DND-41 (cell line): ENCODE measurements at regions not wholly inside any gene's neighbourhood (a gene's known extent, or its start where the extent isn't known, plus 50 kb on each side); places are given as distances from the start of the nearest gene placed in this dataset.

Experiments used
- ATAC-seq: fragments of 200-7000 bp; cut with Tn5 transposase; 3 replicates; pipeline ENCODE4 v1.9.1; 2021; ENCODE audit warnings: low read depth; ENCODE audit not compliant: insufficient read depth
- DNase-seq: peaks from one replicate; pipeline ENCODE4 v3.0.0-alpha.2; 2020
- H2AFZ ChIP-seq: 2 replicates; pipeline ENCODE4 v1.6.0; 2012; ENCODE audit warnings: low read depth, low read length
- H3K27ac ChIP-seq: 2 replicates; pipeline ENCODE4 v1.5.1; 2012; ENCODE audit warnings: low read length, inconsistent platforms
- H3K27me3 ChIP-seq: fragments of 200-600 bp; sonication (generic); 2 replicates; pipeline ENCODE4 v1.6.0; 2012; ENCODE audit warnings: low read length, mild to moderate bottlenecking, inconsistent platforms; ENCODE audit not compliant: insufficient read depth, poor library complexity
- H3K36me3 ChIP-seq: 2 replicates; pipeline ENCODE4 v1.5.1; 2012; ENCODE audit warnings: low read length, inconsistent platforms; ENCODE audit not compliant: insufficient read depth
- H3K4me1 ChIP-seq: 2 replicates; pipeline ENCODE4 v1.5.1; 2012; ENCODE audit warnings: mild to moderate bottlenecking, low read length; ENCODE audit not compliant: insufficient read depth
- H3K4me2 ChIP-seq: 2 replicates; pipeline ENCODE4 v1.6.0; 2012; ENCODE audit warnings: mild to moderate bottlenecking, moderate library complexity, low read length, inconsistent platforms; ENCODE audit not compliant: insufficient read depth
- H3K4me3 ChIP-seq, 2 experiments: fragments of 200-600 bp in 1 of 2; shearing (Covaris generic) in 1 of 2; 2 replicates each; pipeline ENCODE4 v1.5.1; 2012 to 2016; ENCODE audit warnings: inconsistent platforms in 2 of 2, low read length in 2 of 2, mild to moderate bottlenecking in 2 of 2, low read depth in 1 of 2, moderate library complexity in 1 of 2
- H3K79me2 ChIP-seq: 2 replicates; pipeline ENCODE4 v1.6.0; 2012; ENCODE audit warnings: low read length, inconsistent platforms; ENCODE audit not compliant: insufficient read depth
- H3K9ac ChIP-seq: 2 replicates; pipeline ENCODE4 v1.6.0; 2012; ENCODE audit warnings: low read depth, mild to moderate bottlenecking, inconsistent platforms, low read length, moderate library complexity
- H3K9me3 ChIP-seq: 2 replicates; pipeline ENCODE4 v1.5.1; 2012; ENCODE audit warnings: low read length, moderate library complexity, mild to moderate bottlenecking, inconsistent platforms; ENCODE audit not compliant: insufficient read depth, severe bottlenecking
- H4K20me1 ChIP-seq: 2 replicates; pipeline ENCODE4 v1.6.0; 2012; ENCODE audit warnings: low read length; ENCODE audit not compliant: insufficient read depth
- EZH2 ChIP-seq: IDR thresholded peaks from 3 replicates; pipeline ENCODE4 v1.6.1; 2012; ENCODE audit warnings: borderline replicate concordance, low read depth, mild to moderate bottlenecking, moderate library complexity, low read length, inconsistent platforms; ENCODE audit not compliant: severe bottlenecking
- TF ChIP-seq, protein P1 (sequence below): IDR thresholded peaks from 2 replicates; pipeline ENCODE4 v1.5.1; 2012; ENCODE audit warnings: borderline replicate concordance, low read length, moderate library complexity, mild to moderate bottlenecking; ENCODE audit not compliant: poor library complexity, severe bottlenecking; ENCODE audit errors: extremely low read depth

DNA sequence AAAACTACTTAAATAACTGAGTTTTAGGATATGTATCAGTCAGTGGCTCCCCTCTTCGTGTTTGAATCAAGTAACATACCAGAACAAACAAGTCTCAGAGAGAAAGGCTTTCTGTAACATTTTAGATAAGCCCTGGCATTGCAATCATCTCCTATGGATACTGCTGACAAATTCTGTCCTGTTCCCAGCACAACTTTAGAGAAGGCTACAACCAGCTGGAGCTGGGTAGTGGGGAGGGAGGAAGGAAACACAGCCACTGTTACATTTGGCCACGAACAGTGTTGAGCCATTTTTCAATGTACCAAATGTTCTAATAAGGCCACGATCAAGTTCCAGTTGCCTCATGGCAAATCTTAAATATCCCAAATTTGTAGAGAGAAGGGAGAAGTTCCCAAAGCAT is 511.8 kb upstream of the WWC1 start:
- Histone ChIP-seq H3K79me2 (no peaks in the 10 kb centered on the region), H3K4me2 (no peak overlapping the region), H3K27ac (no peak overlapping the region), H3K4me3 (no peak overlapping the region), H3K36me3 (no peaks in the 10 kb centered on the region), H3K27me3 (no peaks in the 10 kb centered on the region), H3K4me1 (no peaks in the 10 kb centered on the region), H3K9me3 (no peaks in the 10 kb centered on the region), H3K9ac (no peak overlapping the region), H2AFZ (no peak overlapping the region), H4K20me1 (no peaks in the 10 kb centered on the region)
- no peak for DNase-seq
- TF ChIP-seq, protein P1, sequence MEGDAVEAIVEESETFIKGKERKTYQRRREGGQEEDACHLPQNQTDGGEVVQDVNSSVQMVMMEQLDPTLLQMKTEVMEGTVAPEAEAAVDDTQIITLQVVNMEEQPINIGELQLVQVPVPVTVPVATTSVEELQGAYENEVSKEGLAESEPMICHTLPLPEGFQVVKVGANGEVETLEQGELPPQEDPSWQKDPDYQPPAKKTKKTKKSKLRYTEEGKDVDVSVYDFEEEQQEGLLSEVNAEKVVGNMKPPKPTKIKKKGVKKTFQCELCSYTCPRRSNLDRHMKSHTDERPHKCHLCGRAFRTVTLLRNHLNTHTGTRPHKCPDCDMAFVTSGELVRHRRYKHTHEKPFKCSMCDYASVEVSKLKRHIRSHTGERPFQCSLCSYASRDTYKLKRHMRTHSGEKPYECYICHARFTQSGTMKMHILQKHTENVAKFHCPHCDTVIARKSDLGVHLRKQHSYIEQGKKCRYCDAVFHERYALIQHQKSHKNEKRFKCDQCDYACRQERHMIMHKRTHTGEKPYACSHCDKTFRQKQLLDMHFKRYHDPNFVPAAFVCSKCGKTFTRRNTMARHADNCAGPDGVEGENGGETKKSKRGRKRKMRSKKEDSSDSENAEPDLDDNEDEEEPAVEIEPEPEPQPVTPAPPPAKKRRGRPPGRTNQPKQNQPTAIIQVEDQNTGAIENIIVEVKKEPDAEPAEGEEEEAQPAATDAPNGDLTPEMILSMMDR, result no peak
- no peak for TF ChIP-seq EZH2
- ATAC-seq, result no peak

DNA sequence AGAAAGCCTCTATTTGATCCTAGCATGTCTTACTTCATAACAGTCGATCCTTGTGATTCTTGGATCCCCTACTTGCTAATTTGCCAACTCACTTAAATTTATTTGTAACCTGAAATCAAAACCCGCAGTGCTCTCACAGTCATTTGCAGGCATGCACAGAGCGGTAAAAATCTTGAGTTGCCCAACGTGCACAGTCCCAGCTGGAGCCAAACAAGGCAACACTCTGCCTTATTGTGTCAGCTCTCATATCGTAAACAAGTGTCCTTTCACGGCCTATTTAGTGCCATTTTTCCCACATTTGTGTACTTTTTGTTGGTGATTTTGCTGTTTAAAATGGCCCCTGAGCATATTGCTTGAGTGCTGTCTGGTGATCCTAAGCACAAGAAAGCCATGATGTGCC is 511.3 kb upstream of the WWC1 start:
- H3K4me1 ChIP-seq, result no peaks in the 10 kb centered on the region
- ATAC-seq, result no peak
- no peak overlapping the region for H3K4me3 ChIP-seq
- H4K20me1 ChIP-seq, result no peaks in the 10 kb centered on the region
- TF ChIP-seq EZH2, result no peak
- TF ChIP-seq, protein P1, result no peak
- H3K9me3 ChIP-seq, result no peaks in the 10 kb centered on the region
- H3K9ac ChIP-seq, result no peak overlapping the region
- DNase-seq, result no peak
- no peaks in the 10 kb centered on the region for H3K27me3 ChIP-seq
- no peak overlapping the region for H3K4me2 ChIP-seq
- no peaks in the 10 kb centered on the region for H3K36me3 ChIP-seq
- no peak overlapping the region for H3K27ac ChIP-seq
- no peaks in the 10 kb centered on the region for H3K79me2 ChIP-seq
- no peak overlapping the region for H2AFZ ChIP-seq

DNA sequence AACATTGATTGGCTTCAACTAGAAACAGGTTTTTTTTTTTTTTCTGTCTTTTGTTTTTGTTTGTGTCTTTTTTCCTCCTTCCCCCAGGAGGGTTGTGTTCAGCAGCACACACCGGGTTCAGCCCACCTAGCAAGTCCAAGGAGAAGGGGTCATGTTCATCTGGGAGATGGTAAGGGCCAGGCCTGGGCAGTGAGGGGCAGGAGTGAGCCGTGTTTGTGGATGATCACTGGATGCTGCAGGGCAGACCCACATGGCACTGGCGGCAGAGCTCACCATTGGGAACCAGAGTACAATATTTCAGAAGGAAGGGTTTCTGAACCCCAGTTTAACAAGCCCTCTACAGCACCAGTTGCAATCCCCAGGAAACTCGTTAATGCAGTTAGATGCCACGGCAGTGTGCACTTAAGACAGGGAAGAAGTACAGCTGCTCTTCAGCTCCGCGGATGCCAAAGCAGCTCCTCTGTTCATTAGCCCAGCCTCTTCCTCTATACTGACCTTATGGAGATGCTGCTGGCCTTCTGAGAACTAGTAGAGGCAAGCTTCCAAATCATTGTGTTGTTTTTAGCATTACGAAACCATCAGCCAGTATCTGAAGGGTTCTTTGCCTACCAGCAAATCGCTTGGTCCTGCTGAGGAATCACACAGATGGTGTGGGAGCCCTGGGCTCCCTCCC is 508.2 kb upstream of the WWC1 start:
- Histone ChIP-seq H3K36me3 (no peaks in the 10 kb centered on the region), H3K9me3 (no peaks in the 10 kb centered on the region), H2AFZ (no peak overlapping the region), H3K4me3 (no peak overlapping the region), H3K9ac (no peak overlapping the region), H4K20me1 (no peaks in the 10 kb centered on the region), H3K4me2 (no peak overlapping the region), H3K27ac (no peak overlapping the region), H3K79me2 (no peaks in the 10 kb centered on the region), H3K4me1 (no peaks in the 10 kb centered on the region), H3K27me3 (no peaks in the 10 kb centered on the region)
- DNase-seq (no peak), ATAC-seq (no peak)
- TF ChIP-seq EZH2, result no peak
- TF ChIP-seq, protein P1, result no peak
